IPS-15b (cell line): ENCODE measurements at regions not wholly inside any gene's neighbourhood (a gene's known extent, or its start where the extent isn't known, plus 50 kb on each side); places are given as distances from the start of the nearest gene placed in this dataset.

Source experiments
- H3K27me3 ChIP-seq: one replicate; pipeline ENCODE4 v1.6.1; 2013; ENCODE audit warnings: low read length; ENCODE audit not compliant: control insufficient read depth, insufficient read depth
- H3K36me3 ChIP-seq: one replicate; pipeline ENCODE4 v1.6.1; 2013; ENCODE audit warnings: low read length; ENCODE audit not compliant: control insufficient read depth, insufficient read depth
- H3K4me1 ChIP-seq: one replicate; pipeline ENCODE4 v1.6.1; 2013; ENCODE audit warnings: mild to moderate bottlenecking, low read length; ENCODE audit not compliant: control insufficient read depth, insufficient read depth
- H3K4me3 ChIP-seq: one replicate; pipeline ENCODE4 v1.5.1; 2013; ENCODE audit warnings: low read depth, low read length
- H3K9ac ChIP-seq: one replicate; pipeline ENCODE4 v1.6.1; 2013; ENCODE audit warnings: low read depth, mild to moderate bottlenecking, low read length
- H3K9me3 ChIP-seq: one replicate; pipeline ENCODE4 v1.6.1; 2013; ENCODE audit warnings: mild to moderate bottlenecking, low read length; ENCODE audit not compliant: control insufficient read depth, insufficient read depth

- H3K4me3 ChIP-seq, result no peak overlapping the region
- no peaks in the 10 kb centered on the region for H3K9me3 ChIP-seq
- H3K9ac ChIP-seq, result no peak overlapping the region
- H3K4me1 ChIP-seq, result no peaks in the 10 kb centered on the region
- H3K27me3 ChIP-seq, result no peaks in the 10 kb centered on the region
- H3K36me3 ChIP-seq, result no peaks in the 10 kb centered on the region
Observed at GRCh38 chr3:28690176-28690575, 341.6 kb upstream of the AZI2 start.

- Histone ChIP-seq H3K36me3 (no peaks in the 10 kb centered on the region), H3K27me3 (no peaks in the 10 kb centered on the region), H3K4me1 (no peaks in the 10 kb centered on the region), H3K9me3 (no peaks in the 10 kb centered on the region), H3K4me3 (no peak overlapping the region), H3K9ac (no peak overlapping the region)
Observed at GRCh38 chr3:28698706-28699105, 350.1 kb upstream of the AZI2 start.

- Histone ChIP-seq H3K27me3 (no peaks in the 10 kb centered on the region), H3K4me3 (no peak overlapping the region), H3K9me3 (no peaks in the 10 kb centered on the region), H3K4me1 (no peaks in the 10 kb centered on the region), H3K36me3 (no peaks in the 10 kb centered on the region), H3K9ac (no peak overlapping the region)
Observed at GRCh38 chr3:28699283-28699682, 350.7 kb upstream of the AZI2 start.

GRCh38 chr3:28700728-28701127 lies 352.1 kb upstream of the AZI2 start:
- H3K4me3 ChIP-seq, result no peak overlapping the region
- H3K36me3 ChIP-seq, result no peaks in the 10 kb centered on the region
- H3K9ac ChIP-seq, result no peak overlapping the region
- no peaks in the 10 kb centered on the region for H3K27me3 ChIP-seq
- H3K4me1 ChIP-seq, result no peaks in the 10 kb centered on the region
- no peaks in the 10 kb centered on the region for H3K9me3 ChIP-seq

- Histone ChIP-seq H3K36me3 (no peaks in the 10 kb centered on the region), H3K9ac (no peak overlapping the region), H3K27me3 (no peaks in the 10 kb centered on the region), H3K9me3 (no peaks in the 10 kb centered on the region), H3K4me3 (no peak overlapping the region), H3K4me1 (no peaks in the 10 kb centered on the region)
Observed at GRCh38 chr3:28703843-28704242, 355.2 kb upstream of the AZI2 start.

- no peak overlapping the region for H3K9ac ChIP-seq
- H3K4me3 ChIP-seq, result no peak overlapping the region
- no peaks in the 10 kb centered on the region for H3K36me3 ChIP-seq
- no peaks in the 10 kb centered on the region for H3K4me1 ChIP-seq
- H3K9me3 ChIP-seq, result no peaks in the 10 kb centered on the region
- H3K27me3 ChIP-seq, result no peaks in the 10 kb centered on the region
Observed at GRCh38 chr3:28711293-28711692, 362.7 kb upstream of the AZI2 start.

- Histone ChIP-seq H3K9ac (no peak overlapping the region), H3K27me3 (no peaks in the 10 kb centered on the region), H3K9me3 (no peaks in the 10 kb centered on the region), H3K4me1 (no peaks in the 10 kb centered on the region), H3K4me3 (no peak overlapping the region), H3K36me3 (no peaks in the 10 kb centered on the region)
Observed at GRCh38 chr3:28716939-28717338, 368.3 kb upstream of the AZI2 start.

GRCh38 chr3:28718074-28718849 lies 369.6 kb upstream of the AZI2 start:
- Histone ChIP-seq H3K27me3 (no peaks in the 10 kb centered on the region), H3K4me3 (no peak overlapping the region), H3K36me3 (no peaks in the 10 kb centered on the region), H3K4me1 (no peaks in the 10 kb centered on the region), H3K9me3 (no peaks in the 10 kb centered on the region), H3K9ac (no peak overlapping the region)

- Histone ChIP-seq H3K4me1 (no peaks in the 10 kb centered on the region), H3K27me3 (no peaks in the 10 kb centered on the region), H3K9ac (no peak overlapping the region), H3K9me3 (no peaks in the 10 kb centered on the region), H3K36me3 (no peaks in the 10 kb centered on the region), H3K4me3 (no peak overlapping the region)
Observed at GRCh38 chr3:28726840-28727239, 378.2 kb upstream of the AZI2 start.

GRCh38 chr3:28727307-28727706 lies 378.7 kb upstream of the AZI2 start:
- Histone ChIP-seq H3K36me3 (no peaks in the 10 kb centered on the region), H3K27me3 (no peaks in the 10 kb centered on the region), H3K4me3 (no peak overlapping the region), H3K9me3 (no peaks in the 10 kb centered on the region), H3K4me1 (no peaks in the 10 kb centered on the region), H3K9ac (no peak overlapping the region)

GRCh38 chr3:28738425-28738824 lies 389.8 kb upstream of the AZI2 start:
- Histone ChIP-seq H3K9me3 (no peaks in the 10 kb centered on the region), H3K4me1 (no peaks in the 10 kb centered on the region), H3K9ac (no peak overlapping the region), H3K4me3 (no peak overlapping the region), H3K36me3 (no peaks in the 10 kb centered on the region), H3K27me3 (no peaks in the 10 kb centered on the region)

GRCh38 chr3:28739647-28740046 lies 391.0 kb upstream of the AZI2 start:
- Histone ChIP-seq H3K9ac (no peak overlapping the region), H3K4me3 (no peak overlapping the region), H3K4me1 (no peaks in the 10 kb centered on the region), H3K9me3 (no peaks in the 10 kb centered on the region), H3K27me3 (no peaks in the 10 kb centered on the region), H3K36me3 (no peaks in the 10 kb centered on the region)
